ENCODE measurements at regions not wholly inside any gene's neighbourhood (a gene's known extent, or its start where the extent isn't known, plus 50 kb on each side); places are given as distances from the start of the nearest gene placed in this dataset.

- TF ChIP-seq FOXA1 (IDR thresholded peaks at IDR 0.05): no peak
- TF ChIP-seq NFRKB (IDR thresholded peaks at IDR 0.05): no peak
- TF ChIP-seq TARDBP (IDR thresholded peaks at IDR 0.05): no peak
- no peak for TF ChIP-seq ELF4 (IDR thresholded peaks at IDR 0.05)
These were observed 537.4 kb upstream of the RGS18 start for GRCh38 chr1:191620883-191621282.
